Neural progenitor cell (in vitro differentiated cells): ENCODE measurements at regions not wholly inside any gene's neighbourhood (a gene's known extent, or its start where the extent isn't known, plus 50 kb on each side); places are given as distances from the start of the nearest gene placed in this dataset.

ENCODE experiments used
- EZH2 ChIP-seq: fragments of 200-600 bp; sonication (generic); IDR thresholded peaks from 2 replicates; pipeline ENCODE4 v1.6.1; 2017; ENCODE audit warnings: antibody characterized with exemption, mild to moderate bottlenecking, moderate library complexity
- TF ChIP-seq, protein P1 (sequence below): fragments of 200-600 bp; sonication (generic); IDR thresholded peaks from 2 replicates; pipeline ENCODE4 v1.5.1; 2017; ENCODE audit warnings: antibody characterized with exemption, mild to moderate bottlenecking

GRCh38 chr3:115450036-115450435, 173.3 kb upstream of the GAP43 start:
- TF ChIP-seq, protein P1, sequence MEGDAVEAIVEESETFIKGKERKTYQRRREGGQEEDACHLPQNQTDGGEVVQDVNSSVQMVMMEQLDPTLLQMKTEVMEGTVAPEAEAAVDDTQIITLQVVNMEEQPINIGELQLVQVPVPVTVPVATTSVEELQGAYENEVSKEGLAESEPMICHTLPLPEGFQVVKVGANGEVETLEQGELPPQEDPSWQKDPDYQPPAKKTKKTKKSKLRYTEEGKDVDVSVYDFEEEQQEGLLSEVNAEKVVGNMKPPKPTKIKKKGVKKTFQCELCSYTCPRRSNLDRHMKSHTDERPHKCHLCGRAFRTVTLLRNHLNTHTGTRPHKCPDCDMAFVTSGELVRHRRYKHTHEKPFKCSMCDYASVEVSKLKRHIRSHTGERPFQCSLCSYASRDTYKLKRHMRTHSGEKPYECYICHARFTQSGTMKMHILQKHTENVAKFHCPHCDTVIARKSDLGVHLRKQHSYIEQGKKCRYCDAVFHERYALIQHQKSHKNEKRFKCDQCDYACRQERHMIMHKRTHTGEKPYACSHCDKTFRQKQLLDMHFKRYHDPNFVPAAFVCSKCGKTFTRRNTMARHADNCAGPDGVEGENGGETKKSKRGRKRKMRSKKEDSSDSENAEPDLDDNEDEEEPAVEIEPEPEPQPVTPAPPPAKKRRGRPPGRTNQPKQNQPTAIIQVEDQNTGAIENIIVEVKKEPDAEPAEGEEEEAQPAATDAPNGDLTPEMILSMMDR, result no peak
- no peak for TF ChIP-seq EZH2
